ENCODE measurements at regions not wholly inside any gene's neighbourhood (a gene's known extent, or its start where the extent isn't known, plus 50 kb on each side); places are given as distances from the start of the nearest gene placed in this dataset.

GRCh38 chr20:11979306-11979990, 61.8 kb downstream of the BTBD3 start:
- POLR2A ChIA-PET: no interaction called here
- CTCF ChIA-PET (ENCODE audit: low intra/inter-chr PET ratio): no interaction called here
- Histone ChIP-seq H3K4me3 (no peak overlapping the region), H3K27ac (ENCODE audit: extremely low read depth, low read depth, low read length) (no peak overlapping the region), H2AFZ (ENCODE audit: low read depth, low read length) (no peak overlapping the region), H3K36me3 (ENCODE audit: control insufficient read depth, insufficient read depth, low read length) (no peaks in the 10 kb centered on the region), H3K4me1 (replicated peaks in 1 of 2; ENCODE audit: control insufficient read depth in 2 of 2, insufficient read depth in 2 of 2, low read length in 2 of 2) (no peaks in the 10 kb centered on the region), H4K20me1 (replicated peaks; ENCODE audit: control insufficient read depth, insufficient read depth, low read length) (no peaks in the 10 kb centered on the region), H3K9me3 (replicated peaks; ENCODE audit: control insufficient read depth, insufficient read depth, low read depth, low read length) (no peaks in the 10 kb centered on the region), H3K27me3 (ENCODE audit: control insufficient read depth in 2 of 2, insufficient read depth in 2 of 2, low read length in 2 of 2) (no peaks in the 10 kb centered on the region), H3K9ac (ENCODE audit: insufficient read depth in 1 of 2, low read depth in 2 of 2, low read length in 2 of 2) (no peak overlapping the region), H3K4me2 (ENCODE audit: insufficient read depth, low read length) (no peak overlapping the region), H3K9me1 (ENCODE audit: control insufficient read depth, insufficient read depth, low read length) (no peaks in the 10 kb centered on the region), H3K79me2 (ENCODE audit: control insufficient read depth, insufficient read depth, low read length) (no peaks in the 10 kb centered on the region)
- in situ Hi-C loops (cut with MboI) (no loop called here), intact Hi-C loops (cut with micrococcal nuclease) (no loop called here)
- no TSS peak for BruUV-seq (replicated peaks)
- ATAC-seq: no peak
- TF ChIP-seq POU5F1 (IDR thresholded peaks at IDR 0.05; ENCODE audit: borderline replicate concordance, low read depth, low read length, partially characterized antibody) (no peak), CTBP1 (IDR thresholded peaks at IDR 0.05; ENCODE audit: borderline replicate concordance) (no peak), XRCC4 (IDR thresholded peaks at IDR 0.05; ENCODE audit: extremely low read depth, insufficient read depth, insufficient read length) (no peak), NR2C2 (CRISPR knock-in tag; IDR thresholded peaks at IDR 0.05) (no peak), NR2C2 (tag; IDR thresholded peaks at IDR 0.05) (no peak), PPARD (CRISPR knock-in tag; IDR thresholded peaks at IDR 0.05) (no peak), ZFX (CRISPR knock-in tag; IDR thresholded peaks at IDR 0.05) (no peak), MTA1 (IDR thresholded peaks at IDR 0.05; ENCODE audit: borderline replicate concordance) (no peak), ZNF707 (CRISPR knock-in tag; conservative IDR thresholded peaks at IDR 0.05) (no peak), CGGBP1 (CRISPR knock-in tag; IDR thresholded peaks at IDR 0.05) (no peak), ZNF395 (CRISPR knock-in tag; IDR thresholded peaks at IDR 0.05) (no peak), CEBPB (tag; IDR thresholded peaks at IDR 0.05) (no peak), ZNF589 (CRISPR knock-in tag; IDR thresholded peaks at IDR 0.05; ENCODE audit: low read depth) (no peak), CAMTA2 (CRISPR knock-in tag; conservative IDR thresholded peaks at IDR 0.05) (no peak), ZNF280B (CRISPR knock-in tag; IDR thresholded peaks at IDR 0.05) (no peak), HMG20A (CRISPR knock-in tag; conservative IDR thresholded peaks at IDR 0.05) (no peak), ETS2 (tag; IDR thresholded peaks at IDR 0.05; ENCODE audit: borderline replicate concordance, poor library complexity, severe bottlenecking) (no peak)
- WGBS (ENCODE audit: insufficient coverage, low coverage, missing lambda C conversion rate): 0% methylated on average over 4 of the region's 5 CpGs
- FAIRE-seq: no peak
- DNase-seq (ENCODE audit: extremely low read depth in 1 of 4, low spot score in 3 of 4): no peak
